WERI-Rb-1 (cell line): ENCODE measurements at regions not wholly inside any gene's neighbourhood (a gene's known extent, or its start where the extent isn't known, plus 50 kb on each side); places are given as distances from the start of the nearest gene placed in this dataset.

Source experiments
- DNase-seq: peaks from one replicate; pipeline ENCODE4 v3.0.0-alpha.2; 2020
- H3K27ac ChIP-seq: fragments of 250-450 bp; sonication (Bioruptor Pico); 2 replicates; pipeline ENCODE4 v1.5.1; 2020; ENCODE audit warnings: mild to moderate bottlenecking, moderate library complexity
- H3K27me3 ChIP-seq: fragments of 250-450 bp; sonication (Bioruptor Pico); 2 replicates; pipeline ENCODE4 v1.5.1; 2021; ENCODE audit warnings: mild to moderate bottlenecking, low read depth, moderate library complexity; ENCODE audit not compliant: insufficient read depth, severe bottlenecking
- H3K36me3 ChIP-seq: fragments of 250-450 bp; sonication (Bioruptor Pico); 2 replicates; pipeline ENCODE4 v1.5.1; 2020; ENCODE audit warnings: mild to moderate bottlenecking, moderate library complexity
- H3K4me3 ChIP-seq: 2 replicates; pipeline ENCODE4 v1.5.1; 2011; ENCODE audit warnings: low read depth, mild to moderate bottlenecking, control low read depth, low read length
- H3K9me3 ChIP-seq: fragments of 250-450 bp; sonication (Bioruptor Pico); 2 replicates; pipeline ENCODE4 v1.5.1; 2021; ENCODE audit warnings: mild to moderate bottlenecking, moderate library complexity; ENCODE audit not compliant: severe bottlenecking
- TF ChIP-seq, protein P1 (sequence below): IDR thresholded peaks from 2 replicates; pipeline ENCODE4 v1.5.1; 2011; ENCODE audit warnings: low read depth, mild to moderate bottlenecking, control low read depth, inconsistent platforms, low read length

DNA sequence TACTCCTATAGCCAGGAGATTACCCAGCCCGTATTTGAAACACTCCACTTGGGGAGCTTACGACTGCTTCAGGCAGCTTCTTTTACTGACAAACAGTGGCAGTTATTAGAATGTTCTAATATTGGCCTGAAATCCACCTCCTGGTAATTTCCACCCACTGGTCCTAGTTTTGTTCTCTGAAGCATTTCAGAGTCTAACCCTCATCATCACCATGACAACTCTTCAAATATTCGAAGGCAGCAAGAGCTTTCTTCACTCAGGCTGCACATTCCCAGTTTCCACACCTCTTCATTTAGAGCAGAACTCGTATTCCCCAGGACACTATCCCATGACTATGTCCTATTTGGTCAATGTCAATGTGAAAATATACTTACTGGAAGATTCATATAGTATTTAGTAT is 325.6 kb downstream of the UBE3D start:
- H3K27ac ChIP-seq = no peak overlapping the region
- TF ChIP-seq, protein P1, sequence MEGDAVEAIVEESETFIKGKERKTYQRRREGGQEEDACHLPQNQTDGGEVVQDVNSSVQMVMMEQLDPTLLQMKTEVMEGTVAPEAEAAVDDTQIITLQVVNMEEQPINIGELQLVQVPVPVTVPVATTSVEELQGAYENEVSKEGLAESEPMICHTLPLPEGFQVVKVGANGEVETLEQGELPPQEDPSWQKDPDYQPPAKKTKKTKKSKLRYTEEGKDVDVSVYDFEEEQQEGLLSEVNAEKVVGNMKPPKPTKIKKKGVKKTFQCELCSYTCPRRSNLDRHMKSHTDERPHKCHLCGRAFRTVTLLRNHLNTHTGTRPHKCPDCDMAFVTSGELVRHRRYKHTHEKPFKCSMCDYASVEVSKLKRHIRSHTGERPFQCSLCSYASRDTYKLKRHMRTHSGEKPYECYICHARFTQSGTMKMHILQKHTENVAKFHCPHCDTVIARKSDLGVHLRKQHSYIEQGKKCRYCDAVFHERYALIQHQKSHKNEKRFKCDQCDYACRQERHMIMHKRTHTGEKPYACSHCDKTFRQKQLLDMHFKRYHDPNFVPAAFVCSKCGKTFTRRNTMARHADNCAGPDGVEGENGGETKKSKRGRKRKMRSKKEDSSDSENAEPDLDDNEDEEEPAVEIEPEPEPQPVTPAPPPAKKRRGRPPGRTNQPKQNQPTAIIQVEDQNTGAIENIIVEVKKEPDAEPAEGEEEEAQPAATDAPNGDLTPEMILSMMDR = no peak
- H3K27me3 ChIP-seq = no peaks in the 10 kb centered on the region
- no peaks in the 10 kb centered on the region for H3K36me3 ChIP-seq
- no peaks in the 10 kb centered on the region for H3K9me3 ChIP-seq
- no peak overlapping the region for H3K4me3 ChIP-seq
- DNase-seq = no peak

DNA sequence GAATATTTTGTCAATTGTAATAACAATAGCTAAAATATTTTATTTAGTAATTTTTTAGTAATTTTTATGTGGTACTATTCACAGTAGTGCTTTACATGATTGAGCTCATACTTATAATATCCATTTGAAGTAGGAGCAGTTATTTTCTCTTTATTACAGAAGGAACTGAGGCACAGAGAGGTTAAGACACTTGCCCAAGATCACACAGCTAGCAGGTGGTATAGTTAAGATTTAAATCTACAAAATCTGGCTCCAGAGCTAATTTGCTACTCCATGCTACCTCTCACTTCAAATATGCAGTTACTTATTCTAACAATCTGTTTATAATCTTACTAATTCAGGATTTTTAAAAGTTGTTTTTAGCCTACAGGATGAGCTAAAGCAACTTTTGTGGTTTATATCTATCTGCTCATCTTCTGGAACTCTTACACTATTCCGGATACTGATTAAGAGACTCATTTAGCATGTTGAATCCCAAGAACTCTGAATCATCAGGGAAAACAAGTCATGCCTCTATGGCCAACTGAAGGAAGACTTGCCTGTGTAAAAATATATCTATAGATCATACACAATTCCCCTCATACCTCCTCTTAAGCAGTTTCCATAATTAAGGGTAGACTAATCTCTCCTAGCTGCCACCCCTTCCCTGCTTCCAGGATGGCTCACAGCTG is 324.2 kb downstream of the UBE3D start:
- DNase-seq = no peak
- H3K9me3 ChIP-seq = no peaks in the 10 kb centered on the region
- TF ChIP-seq, protein P1 = no peak
- no peaks in the 10 kb centered on the region for H3K27me3 ChIP-seq
- no peak overlapping the region for H3K27ac ChIP-seq
- no peak overlapping the region for H3K4me3 ChIP-seq
- H3K36me3 ChIP-seq = no peaks in the 10 kb centered on the region

DNA sequence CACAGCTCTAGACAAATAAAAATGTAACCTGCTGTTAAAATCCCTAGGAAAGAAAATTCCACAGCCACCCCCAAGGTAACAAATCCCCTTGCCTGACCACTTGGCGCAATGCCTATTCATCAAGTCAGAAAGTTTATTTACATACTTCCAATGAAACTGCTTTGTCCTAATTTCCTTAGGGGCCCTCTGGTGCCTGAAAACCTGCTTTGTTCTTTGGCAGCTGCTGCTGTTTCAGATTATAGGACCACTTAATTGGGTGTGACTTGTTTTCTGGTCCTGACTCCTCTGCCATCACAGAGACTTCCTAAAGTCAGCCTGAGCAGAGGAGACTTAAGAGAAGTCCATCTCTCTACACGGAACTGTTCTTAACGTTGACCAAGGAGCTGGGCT is 323.6 kb downstream of the UBE3D start:
- Histone ChIP-seq H3K9me3 (no peaks in the 10 kb centered on the region), H3K27me3 (no peaks in the 10 kb centered on the region), H3K36me3 (no peaks in the 10 kb centered on the region), H3K4me3 (no peak overlapping the region), H3K27ac (no peak overlapping the region)
- TF ChIP-seq, protein P1 = no peak
- DNase-seq = no peak

DNA sequence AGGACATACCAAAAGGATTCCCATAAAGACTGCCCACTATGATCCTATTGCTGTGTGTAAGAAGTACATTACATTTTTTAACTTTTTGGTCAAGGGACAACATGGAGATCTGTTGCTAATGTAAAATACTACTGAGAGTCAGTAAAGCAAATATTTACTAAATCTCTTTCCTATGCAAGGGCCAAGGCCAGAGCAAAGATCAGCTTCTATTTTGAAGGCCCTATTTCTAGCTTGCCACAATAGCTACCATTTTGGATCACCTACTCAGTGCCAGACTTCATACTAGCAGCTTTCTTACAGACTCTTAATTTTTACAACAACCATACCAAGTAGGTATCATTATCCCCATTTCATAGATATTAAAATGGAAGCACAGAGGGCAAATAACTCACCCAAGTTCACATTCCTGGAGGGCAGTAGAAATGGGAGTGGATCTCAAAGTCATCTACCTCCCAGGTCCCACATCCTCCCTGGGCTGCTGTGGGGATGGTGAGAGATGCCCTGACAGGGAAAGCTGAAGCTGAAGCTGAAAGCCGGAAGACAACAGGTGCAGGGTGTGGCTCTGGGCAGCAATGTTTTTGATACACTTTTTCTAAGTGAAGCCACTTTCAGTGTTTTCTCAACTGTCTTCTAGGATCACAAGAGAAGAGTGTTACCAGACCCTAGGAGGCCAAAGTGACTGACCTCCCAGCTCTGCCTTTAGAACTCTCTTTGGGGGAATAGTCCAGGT is 321.2 kb downstream of the UBE3D start:
- no peak for DNase-seq
- Histone ChIP-seq H3K9me3 (no peaks in the 10 kb centered on the region), H3K36me3 (no peaks in the 10 kb centered on the region), H3K27me3 (no peaks in the 10 kb centered on the region), H3K27ac (no peak overlapping the region), H3K4me3 (no peak overlapping the region)
- TF ChIP-seq, protein P1 = no peak

DNA sequence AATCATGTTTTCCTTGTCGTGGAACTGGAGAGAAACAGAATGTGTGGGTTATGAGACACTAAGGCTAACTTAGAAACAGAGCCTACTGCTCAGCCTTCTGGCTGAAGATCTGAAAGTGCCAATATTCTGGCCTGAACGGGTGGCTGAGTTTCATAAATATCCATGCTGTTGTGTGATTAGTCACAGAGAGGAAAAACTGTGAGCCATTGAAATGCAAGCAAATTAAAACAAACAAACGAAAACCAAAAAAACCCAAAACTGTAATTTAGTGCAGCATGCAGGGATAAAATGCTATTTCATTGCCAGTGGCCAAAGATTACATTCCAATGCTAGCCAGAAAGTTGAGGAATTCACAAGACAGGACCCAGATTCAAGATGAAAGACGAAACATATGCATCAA is 315.1 kb downstream of the UBE3D start:
- no peak for DNase-seq
- H3K27me3 ChIP-seq = no peaks in the 10 kb centered on the region
- TF ChIP-seq, protein P1 = no peak
- H3K27ac ChIP-seq = no peak overlapping the region
- H3K9me3 ChIP-seq = no peaks in the 10 kb centered on the region
- no peaks in the 10 kb centered on the region for H3K36me3 ChIP-seq
- no peak overlapping the region for H3K4me3 ChIP-seq
